HG03060 (cell line): ENCODE measurements at regions not wholly inside any gene's neighbourhood (a gene's known extent, or its start where the extent isn't known, plus 50 kb on each side); places are given as distances from the start of the nearest gene placed in this dataset.

Experiments
- ATAC-seq: cut with Tn5 transposase; IDR thresholded peaks from one replicate; pipeline ENCODE4 v1.9.1; 2021; ENCODE audit warnings: low read depth, moderate number of reproducible peaks; ENCODE audit not compliant: unreplicated experiment

DNA sequence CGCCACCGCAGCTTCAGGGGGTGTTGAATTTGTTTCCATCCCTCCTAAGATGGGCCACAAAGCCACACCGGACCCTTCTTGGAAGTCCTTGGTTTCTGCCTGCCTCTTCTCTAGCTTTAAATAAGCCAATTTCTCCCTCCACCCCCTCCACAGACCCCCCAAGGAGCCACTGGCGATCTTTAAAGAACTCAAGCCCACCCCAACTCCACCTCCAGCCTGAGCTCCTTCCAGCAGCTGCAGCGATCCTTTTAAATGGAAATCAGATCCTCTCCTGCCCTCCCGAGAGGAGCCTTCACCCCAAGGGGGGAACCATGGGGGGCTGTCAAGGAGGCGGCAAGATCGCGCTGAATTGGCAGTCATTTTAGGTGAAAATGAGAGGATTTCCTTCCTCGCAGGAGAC lies 133.1 kb downstream of the NCOR2 start:
- no peak for ATAC-seq

DNA sequence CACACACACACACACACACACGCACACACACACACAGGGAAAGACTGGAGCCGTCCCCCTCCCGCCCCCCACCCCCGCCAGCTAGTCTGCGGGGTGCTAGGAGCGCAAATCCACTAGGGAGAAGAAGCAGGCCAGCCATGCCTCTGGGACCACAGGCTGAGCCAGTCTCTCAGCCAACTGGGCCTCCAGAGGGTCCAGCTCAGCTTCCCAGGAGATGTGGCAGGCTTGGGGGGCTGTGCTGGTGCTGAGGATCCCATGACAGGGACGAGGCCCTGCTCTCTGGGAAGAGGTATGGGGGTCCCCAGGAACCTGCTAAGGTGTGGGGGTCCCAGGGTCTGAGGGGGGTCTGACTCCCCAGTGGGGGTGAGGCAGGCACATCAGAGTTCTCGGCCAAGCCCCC lies 133.5 kb downstream of the NCOR2 start:
- no peak for ATAC-seq

DNA sequence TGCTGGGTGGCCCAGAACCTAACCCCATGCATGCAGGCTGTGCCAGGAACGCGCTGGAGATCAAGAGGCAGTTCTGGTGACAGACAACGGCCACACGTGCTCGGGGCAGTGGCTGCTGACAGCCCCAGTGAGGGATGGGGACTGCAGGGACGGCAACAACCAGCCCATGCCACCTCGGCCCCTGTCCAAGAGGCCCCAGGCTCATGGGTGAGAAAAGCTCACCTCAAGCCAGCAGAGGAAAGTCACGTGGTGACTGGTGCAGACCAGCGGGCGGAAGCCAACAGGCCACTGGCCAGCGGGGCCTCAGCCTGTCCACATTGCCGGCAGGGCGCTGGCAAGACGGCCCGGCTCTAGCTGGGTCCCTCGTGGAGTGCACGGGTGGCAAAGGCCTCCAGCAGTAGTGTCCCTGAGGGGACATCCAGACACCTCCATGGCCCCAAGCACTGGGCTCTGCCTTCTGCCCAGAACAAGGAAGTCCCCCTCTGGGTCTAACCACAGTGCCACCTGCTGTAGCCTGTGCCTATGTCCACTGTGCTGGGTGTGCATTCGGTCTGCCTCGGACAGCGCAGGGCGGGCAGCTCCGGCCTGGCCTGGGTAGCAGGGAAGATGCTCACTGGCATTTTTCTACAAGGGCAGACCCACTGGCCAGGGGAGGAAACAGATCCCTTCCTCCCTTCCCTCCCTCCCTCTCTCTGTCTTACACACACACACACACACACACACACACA lies 134.1 kb downstream of the NCOR2 start:
- no peak for ATAC-seq

DNA sequence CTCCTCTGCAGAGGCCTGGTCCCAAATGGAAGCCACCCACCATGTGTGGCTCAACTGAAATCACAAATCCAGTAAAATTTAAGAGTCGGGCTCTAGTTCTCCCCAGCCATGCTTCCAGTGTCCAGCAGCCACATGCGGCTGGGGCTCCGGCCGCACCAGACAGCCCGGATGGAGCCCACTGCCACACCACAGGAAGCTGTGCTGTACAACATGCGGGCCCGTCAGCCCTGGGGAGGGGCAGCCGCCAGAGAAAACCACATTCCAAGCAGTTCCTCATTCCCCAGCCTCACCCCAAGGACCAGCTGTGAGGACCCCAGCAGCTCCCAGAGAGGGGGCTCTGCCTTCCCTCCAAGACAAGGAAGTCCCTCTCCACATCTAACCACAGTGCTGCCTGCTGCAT lies 135.0 kb downstream of the NCOR2 start:
- ATAC-seq = no peak

DNA sequence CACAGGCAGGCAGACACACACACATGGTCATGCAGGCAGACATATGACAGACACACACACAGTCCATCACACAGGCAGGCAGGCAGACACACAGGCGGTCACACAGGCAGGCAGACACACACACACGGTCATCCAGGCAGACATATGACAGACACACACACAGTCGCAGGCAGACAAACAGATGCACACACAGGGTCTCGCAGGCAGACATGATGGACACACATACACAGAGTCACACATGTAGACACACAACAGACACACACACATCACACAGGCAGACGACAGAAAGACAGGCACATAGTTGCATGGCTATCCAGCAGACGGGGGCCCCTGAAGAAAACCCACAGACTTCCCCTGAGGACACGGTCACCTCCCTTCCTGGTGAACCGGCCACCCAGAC lies 135.4 kb downstream of the NCOR2 start:
- ATAC-seq = no peak

DNA sequence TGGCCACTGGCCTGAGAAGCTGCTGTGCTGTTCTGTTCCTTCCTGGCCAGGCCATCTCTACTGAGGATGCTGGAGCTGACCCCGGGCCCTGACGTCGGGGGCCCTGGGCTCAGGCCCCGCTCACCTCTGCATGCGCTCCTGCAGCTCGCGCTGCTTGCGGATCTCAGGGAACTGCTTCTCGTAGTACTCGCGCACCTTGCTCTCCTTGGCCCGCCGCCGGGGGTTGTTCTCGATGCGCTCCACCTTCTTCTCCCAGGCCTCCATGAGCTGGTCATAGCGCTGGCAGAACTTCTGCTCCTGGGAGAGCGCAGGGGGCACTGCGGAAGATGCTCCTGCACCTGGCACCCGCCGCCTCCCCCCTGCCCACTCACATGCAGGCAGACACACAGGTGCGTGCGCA lies 135.6 kb downstream of the RFLNA start:
- ATAC-seq = no peak

DNA sequence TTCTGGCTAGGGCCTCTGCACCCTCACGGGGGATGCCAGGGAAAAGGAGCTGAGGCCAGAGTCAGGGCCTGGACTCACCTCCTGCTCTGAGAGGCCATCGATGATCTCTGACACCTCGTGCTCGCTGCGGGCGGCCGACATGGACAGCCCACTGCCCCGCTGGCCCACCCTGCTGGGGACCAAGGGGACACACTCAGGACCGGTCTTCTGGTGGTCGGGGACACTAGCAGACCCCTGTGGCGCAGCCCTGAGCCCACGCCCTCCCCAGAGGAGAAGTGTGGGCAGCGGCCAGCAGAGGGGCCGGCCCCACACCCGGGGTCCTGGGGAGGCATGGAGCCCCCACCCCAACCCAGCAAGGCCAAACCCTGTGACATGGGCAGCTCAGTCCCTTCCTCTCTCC lies 134.6 kb downstream of the RFLNA start:
- ATAC-seq = no peak

DNA sequence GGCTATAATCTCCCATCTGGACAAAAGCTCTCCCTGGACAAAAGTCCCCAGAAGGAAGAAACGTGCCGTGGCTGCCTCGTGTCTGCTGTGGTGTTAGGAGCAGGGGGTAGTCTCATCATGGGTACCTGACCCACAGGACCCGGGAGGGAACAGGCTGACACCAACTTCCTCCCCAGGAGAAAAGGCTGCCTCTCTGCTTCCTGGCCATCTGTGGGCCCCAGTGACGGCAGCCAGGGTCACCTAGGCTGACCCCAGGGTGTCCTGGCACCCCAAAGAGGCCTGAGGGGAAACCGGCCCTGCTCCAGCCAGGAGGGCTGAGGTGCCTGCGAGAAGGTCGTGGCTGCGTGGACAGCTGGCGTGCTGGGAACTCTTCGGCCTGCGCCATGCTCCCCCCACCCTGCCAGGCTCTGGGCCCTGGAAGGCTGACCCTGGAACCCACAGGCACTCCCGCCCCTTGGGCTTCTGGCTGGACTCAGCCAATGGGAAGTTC lies 133.9 kb downstream of the RFLNA start:
- no peak for ATAC-seq

DNA sequence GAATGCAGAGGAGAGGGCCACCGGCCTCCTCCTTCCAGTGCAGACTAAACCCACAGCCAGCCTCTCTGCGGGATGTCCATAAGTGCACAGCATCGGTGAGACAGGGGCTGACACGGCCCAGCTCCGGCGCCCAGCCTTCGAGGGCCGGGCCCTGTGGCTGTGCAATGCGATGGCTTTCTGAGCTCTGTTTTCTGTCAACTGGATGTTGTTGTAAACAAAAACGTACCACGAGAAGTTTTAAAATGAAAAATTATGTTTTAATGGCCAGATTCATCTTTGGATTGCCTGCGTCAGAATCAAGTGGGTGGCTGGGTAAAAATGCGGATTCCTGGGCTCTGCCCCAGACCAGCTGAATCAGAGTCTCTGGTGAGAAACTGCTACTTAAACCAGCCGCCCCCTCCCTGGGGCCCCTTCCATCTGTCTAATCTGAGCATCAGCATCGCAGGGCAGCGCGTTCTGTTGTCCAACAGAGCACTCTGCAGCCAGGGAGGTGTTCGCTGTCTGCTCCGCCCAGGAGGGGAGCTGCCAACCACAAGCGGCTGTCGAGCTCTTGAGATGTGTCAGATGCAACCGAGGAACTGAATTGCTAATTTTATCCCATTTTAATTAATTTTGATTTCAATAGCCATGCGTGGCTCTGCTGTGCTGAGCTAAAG lies 133.4 kb downstream of the RFLNA start:
- no peak for ATAC-seq

DNA sequence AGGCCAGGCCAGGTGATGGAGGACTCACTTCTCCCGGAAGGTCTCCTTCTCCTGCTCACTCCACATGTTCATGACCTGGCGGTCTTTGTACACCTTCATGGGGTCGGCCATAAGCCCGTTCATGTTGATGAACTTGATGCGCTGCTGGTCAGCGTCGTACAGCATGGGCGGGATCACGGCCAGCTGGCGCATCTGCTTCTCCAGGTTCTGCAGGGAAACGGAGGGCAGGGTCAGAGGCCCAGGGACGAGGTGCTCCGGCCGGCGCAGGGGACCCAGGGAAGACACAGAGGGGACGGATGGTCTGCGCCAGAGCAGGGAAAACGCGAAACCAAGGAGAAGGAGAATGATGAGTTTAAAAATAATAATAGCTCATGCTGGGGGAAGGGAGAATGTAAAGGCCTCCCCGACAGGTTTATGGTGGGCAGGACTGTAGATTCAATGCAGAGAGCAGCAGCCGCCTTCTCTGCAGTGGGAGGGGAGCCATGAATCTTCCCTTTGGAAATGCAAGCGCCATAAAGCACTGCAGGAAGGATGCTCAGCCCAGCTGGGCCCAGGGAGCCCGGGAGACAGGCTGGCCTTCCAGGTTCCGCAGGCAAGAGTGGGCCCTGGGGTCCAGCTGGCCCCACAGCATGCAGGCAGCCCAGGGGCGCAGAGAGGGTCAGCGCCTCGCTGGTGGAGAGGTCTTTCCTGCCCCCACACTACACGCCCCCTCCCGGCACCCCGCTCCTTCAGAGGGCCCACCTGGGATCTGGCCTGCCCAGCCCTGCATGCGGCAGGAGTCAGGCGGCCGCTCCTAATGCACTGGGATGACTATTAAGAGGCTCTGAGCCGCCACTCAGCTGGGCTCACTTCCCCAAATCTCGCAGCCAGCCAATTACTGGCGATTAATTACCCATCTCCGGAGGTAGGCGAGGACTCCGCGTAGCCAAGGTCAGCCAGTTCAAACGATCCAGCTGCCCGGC lies 132.0 kb downstream of the RFLNA start:
- no peak for ATAC-seq

DNA sequence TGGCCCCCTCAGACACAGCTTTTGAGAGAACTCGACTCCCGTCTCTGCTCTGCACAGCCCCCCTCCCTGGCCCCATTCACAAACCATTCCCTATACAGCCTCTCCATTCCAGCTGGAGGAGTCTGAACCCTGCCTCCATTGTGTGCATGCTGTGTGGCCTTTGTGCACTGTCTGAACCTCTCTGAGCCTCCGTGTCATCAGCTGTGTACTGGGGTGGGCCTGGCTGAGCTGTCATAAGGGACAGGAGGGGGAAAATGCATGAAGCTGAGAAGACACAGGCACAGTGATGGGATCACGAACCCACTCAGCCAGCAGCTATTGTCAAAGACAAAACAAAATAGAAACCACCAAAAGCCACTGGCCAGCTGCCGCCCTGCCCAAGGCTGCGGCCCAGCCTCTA lies 130.8 kb downstream of the RFLNA start:
- ATAC-seq = no peak

DNA sequence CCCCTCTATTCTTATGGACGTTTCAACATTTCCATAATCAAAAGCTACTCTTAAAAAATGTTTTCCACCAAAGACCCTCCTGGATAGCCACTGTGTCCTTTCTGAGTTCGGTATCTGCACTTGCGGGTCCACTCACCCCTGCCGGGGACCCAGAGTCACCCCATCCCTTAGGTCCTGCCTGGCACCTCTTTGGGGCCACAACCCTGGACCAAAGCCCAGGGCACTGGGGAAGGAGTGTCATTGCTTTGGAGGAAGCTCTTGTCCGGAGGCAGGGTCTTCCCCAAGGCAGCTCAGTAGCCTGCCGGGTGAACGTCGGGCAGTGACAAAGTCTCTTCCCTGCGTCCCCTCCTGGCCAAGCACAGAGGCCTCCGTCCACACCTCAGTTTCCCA lies 129.6 kb downstream of the RFLNA start:
- no peak for ATAC-seq

DNA sequence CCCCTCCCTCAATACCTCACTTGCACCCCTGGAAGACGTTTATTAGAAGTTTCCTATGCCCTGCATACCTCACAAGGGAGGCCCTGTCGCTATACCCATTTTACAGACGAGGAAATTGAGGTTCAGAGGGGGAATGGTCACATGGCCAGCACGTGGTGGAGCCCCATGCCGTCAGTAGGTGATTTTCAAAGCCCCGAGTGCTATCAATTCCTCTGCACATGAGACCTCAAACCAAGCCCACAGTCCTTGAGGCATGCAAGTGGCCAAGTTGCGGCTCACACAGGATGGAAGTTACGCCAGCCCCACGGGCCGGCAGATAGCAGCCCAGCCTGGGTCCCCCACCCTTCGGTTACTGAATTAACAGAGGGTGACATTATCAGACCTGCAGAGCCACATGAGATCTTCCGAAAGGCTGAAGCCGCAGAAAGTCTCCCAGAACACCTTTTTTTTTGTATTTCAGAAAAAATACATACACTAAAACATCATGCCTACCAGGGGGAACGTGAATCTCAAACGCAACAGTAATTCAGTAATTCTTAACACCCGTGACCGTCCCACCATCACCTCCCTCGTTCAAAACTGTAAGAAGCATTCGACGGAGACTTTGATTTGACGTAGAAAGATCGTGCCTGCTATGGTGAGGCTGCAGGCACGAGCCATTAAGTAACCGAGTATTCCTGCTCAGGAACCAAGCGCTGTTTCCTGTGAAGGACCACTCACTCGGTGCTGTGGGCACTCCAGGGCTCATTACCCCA lies 129.0 kb downstream of the RFLNA start:
- ATAC-seq = no peak

DNA sequence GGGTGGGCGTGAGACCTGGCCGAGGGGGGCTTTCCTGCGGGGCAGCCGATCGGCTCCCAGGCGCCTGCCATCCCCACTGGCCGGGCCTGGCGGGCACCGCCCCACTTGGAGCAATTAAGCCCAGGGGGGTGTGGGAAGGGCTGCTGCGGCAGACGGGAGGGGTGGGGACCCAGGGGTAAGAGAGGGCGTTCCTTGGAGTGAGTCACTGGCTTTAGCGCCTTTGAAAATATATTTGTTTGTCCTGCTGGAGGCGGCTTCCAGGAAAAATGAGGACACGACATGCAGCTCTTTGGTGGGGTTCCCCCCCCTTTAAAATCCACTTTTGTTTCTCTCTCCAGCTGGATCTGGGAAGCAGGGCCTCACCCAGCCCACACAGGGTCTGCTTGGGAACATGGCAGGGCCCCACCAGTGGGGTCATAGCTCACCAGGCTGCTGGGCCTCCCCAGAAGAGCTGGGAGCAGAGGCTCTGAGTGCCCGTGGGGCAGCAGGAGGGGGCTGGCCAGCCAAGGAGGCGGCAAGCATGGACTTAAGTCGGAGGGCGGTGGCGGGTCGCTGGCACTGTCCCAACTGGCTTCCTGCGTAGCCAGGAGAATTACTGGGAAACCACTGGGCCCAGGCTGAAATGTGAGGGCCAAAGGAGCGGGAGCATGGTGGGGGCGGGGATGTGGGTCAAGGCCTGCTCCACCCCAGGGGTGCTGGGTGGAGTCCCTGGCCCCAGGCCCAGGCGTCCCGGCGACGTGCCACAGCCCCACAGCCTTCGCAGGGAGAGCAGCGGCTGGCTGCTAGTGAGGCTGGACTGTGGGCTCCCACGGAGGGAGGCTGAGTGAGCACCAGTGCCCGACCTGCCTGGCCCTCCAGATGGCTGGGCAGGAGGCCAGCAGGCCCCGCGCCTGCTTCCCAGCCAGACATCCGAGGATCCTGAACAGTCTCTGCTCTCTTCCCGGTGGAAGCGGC lies 128.0 kb downstream of the RFLNA start:
- no peak for ATAC-seq

DNA sequence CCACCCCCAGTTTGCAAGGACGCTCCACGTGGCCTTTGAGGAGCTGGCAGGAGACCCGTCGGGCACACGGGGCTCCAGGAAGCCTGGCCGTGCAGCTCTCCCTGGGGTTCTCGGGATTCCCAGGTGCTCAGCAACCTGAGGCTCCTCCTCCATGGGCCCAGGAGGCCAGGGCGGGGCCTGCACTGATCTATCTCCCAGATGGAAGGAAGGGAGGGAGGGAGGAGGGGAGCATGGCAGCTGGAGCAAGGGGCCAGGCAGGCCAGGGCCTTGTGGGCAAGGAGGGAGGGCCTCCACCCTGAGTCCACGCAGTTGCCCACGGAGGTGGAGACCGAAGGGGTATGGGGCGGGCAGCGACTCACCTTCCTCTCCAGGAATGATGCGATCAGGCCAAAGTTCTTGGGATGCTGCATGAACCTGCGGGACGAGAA lies 127.3 kb downstream of the RFLNA start:
- no peak for ATAC-seq

DNA sequence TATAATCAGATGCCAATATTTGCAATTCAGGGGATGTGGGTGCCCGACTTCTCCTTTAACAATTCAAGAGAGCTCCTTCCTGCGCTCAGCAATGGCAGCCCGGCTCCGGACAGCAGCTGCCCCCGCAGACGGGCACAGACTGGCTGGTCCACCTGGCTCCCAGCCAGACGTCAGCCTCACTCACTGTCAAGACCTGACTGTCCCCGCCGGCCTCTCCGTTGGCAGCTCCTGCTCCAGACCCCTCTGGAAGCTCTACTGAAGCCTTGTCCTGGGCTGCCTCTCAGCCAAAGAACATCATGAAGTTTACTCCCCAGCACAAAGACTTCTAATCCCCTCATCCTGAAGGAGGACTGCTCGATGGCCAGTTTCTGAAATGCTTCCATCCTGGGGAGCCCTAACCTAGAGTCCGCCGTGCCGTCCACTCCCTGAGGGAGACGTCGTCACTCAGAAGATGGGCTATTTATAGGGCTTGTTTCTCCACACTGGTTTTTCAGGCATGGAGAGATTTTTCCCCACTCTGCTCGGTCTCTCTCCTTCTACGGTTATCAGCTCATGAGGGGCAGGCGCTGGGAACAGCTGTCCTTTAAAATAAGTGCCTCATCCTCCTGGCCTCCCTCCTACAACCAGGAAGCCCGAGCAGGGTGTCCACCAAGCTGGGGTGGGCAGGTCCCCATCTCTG lies 126.2 kb downstream of the RFLNA start:
- no peak for ATAC-seq

DNA sequence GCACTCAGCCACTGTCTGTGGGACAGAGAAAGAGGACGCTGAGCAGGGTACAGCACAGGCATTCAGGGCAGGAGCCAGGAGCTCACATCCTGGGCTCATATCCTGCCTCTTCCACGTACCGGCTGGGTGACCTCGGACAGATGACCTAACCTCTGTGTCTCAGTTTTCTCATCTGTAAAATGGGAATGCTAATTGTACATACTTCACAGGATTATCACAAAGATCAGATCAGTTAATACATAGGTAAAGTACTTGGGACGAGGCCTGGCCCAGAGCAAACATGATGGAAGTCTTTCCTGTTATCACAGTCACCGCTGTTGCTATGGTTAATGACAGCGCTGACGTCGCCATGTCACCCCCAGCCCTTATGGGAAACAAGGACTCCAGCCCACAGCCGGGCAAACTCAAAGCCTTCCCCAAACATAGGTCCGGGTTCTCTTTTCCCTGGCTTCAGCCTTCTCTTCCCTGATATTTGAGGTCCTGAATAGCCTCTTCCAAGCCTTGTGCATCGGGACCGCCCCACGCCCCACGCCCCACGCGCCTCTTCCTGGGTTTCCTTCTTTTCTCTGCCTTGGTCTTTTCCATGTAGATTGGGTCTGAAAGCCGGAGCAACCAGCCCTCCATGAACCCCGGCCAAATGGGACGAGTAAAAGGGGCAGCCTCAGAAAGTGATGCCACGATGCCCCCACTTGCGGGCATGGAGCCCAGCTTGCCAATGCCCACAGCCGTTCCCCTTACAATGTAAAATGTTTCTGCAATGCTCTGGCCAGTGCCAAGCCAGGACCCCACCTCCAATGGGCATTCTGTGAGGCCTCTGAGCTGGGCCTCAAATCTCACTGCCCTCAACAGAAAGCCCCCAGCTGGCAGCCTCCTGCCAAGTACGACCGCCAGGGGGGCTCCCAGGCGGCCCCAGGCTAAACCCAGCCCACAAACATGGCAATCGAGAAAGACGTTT lies 125.4 kb downstream of the RFLNA start:
- ATAC-seq = no peak
